ENCODE measurements at regions not wholly inside any gene's neighbourhood (a gene's known extent, or its start where the extent isn't known, plus 50 kb on each side); places are given as distances from the start of the nearest gene placed in this dataset.

DNA sequence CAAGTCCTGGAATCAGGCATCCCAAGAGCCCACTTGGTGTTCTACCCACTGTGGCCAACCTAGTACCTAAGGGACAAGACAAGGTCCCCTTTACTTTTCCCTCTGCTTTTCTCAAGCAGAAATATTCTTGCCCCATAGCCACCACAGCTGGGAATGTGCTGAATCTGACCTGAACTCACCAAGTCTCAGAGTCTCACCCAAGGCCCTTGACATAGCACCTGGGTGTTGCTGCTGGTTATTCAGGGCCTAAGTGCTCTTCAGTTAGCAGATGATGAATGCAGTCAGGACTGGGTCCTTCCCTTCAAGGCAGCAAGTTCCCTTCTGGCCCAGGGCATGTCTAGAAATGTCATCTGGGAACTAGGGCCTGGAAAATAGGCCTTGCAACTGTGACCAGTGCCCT, 201.8 kb upstream of the SERP2 start:
- H3K27ac ChIP-seq (ENCODE audit: low read depth), result no peak overlapping the region
- no peaks in the 10 kb centered on the region for H3K79me2 ChIP-seq (replicated peaks; ENCODE audit: insufficient read depth)
- no peaks in the 10 kb centered on the region for H3K27me3 ChIP-seq (ENCODE audit: insufficient read depth)
- no peak overlapping the region for H2AFZ ChIP-seq
- no peaks in the 10 kb centered on the region for H3F3A ChIP-seq (replicated peaks; ENCODE audit: low read depth)
- no peaks in the 10 kb centered on the region for H3K9me3 Mint-ChIP-seq
- no peaks in the 10 kb centered on the region for H3K9me2 ChIP-seq (ENCODE audit: insufficient read depth)
- DNase-seq (ENCODE audit: low spot score) (no peak), ATAC-seq (no peak)
- H3K36me3 Mint-ChIP-seq (ENCODE audit: low read depth), result no peaks in the 10 kb centered on the region; the same call in 2 of the 3 replicates
- H4K20me1 ChIP-seq (replicated peaks; ENCODE audit: insufficient read depth), result no peaks in the 10 kb centered on the region
- H3K27me3 Mint-ChIP-seq (ENCODE audit: insufficient read depth, low read depth, poor library complexity), result peaks cover 2% of the 10 kb centered on the region
- TF ChIP-seq EZH2 (IDR thresholded peaks at IDR 0.05; ENCODE audit: low read depth, unreplicated experiment) (no peak), NANOG (IDR thresholded peaks at IDR 0.05; ENCODE audit: borderline replicate concordance) (no peak), STAT1 (IDR thresholded peaks at IDR 0.05; ENCODE audit: unreplicated experiment) (no peak), ZNF331 (CRISPR knock-in tag; IDR thresholded peaks at IDR 0.05; ENCODE audit: low read depth) (no peak), ETS1 (IDR thresholded peaks at IDR 0.05) (no peak), CREB1 (CRISPR knock-in tag; IDR thresholded peaks at IDR 0.05; ENCODE audit: low read depth) (no peak), REST (IDR thresholded peaks at IDR 0.05; ENCODE audit: unreplicated experiment) (no peak), CTCF (conservative IDR thresholded peaks at IDR 0.05; ENCODE audit: low read depth in 2 of 2) (no peak), EZH2phosphoT487 (IDR thresholded peaks at IDR 0.05; ENCODE audit: unreplicated experiment) (no peak)
- TF ChIP-seq, protein P1, sequence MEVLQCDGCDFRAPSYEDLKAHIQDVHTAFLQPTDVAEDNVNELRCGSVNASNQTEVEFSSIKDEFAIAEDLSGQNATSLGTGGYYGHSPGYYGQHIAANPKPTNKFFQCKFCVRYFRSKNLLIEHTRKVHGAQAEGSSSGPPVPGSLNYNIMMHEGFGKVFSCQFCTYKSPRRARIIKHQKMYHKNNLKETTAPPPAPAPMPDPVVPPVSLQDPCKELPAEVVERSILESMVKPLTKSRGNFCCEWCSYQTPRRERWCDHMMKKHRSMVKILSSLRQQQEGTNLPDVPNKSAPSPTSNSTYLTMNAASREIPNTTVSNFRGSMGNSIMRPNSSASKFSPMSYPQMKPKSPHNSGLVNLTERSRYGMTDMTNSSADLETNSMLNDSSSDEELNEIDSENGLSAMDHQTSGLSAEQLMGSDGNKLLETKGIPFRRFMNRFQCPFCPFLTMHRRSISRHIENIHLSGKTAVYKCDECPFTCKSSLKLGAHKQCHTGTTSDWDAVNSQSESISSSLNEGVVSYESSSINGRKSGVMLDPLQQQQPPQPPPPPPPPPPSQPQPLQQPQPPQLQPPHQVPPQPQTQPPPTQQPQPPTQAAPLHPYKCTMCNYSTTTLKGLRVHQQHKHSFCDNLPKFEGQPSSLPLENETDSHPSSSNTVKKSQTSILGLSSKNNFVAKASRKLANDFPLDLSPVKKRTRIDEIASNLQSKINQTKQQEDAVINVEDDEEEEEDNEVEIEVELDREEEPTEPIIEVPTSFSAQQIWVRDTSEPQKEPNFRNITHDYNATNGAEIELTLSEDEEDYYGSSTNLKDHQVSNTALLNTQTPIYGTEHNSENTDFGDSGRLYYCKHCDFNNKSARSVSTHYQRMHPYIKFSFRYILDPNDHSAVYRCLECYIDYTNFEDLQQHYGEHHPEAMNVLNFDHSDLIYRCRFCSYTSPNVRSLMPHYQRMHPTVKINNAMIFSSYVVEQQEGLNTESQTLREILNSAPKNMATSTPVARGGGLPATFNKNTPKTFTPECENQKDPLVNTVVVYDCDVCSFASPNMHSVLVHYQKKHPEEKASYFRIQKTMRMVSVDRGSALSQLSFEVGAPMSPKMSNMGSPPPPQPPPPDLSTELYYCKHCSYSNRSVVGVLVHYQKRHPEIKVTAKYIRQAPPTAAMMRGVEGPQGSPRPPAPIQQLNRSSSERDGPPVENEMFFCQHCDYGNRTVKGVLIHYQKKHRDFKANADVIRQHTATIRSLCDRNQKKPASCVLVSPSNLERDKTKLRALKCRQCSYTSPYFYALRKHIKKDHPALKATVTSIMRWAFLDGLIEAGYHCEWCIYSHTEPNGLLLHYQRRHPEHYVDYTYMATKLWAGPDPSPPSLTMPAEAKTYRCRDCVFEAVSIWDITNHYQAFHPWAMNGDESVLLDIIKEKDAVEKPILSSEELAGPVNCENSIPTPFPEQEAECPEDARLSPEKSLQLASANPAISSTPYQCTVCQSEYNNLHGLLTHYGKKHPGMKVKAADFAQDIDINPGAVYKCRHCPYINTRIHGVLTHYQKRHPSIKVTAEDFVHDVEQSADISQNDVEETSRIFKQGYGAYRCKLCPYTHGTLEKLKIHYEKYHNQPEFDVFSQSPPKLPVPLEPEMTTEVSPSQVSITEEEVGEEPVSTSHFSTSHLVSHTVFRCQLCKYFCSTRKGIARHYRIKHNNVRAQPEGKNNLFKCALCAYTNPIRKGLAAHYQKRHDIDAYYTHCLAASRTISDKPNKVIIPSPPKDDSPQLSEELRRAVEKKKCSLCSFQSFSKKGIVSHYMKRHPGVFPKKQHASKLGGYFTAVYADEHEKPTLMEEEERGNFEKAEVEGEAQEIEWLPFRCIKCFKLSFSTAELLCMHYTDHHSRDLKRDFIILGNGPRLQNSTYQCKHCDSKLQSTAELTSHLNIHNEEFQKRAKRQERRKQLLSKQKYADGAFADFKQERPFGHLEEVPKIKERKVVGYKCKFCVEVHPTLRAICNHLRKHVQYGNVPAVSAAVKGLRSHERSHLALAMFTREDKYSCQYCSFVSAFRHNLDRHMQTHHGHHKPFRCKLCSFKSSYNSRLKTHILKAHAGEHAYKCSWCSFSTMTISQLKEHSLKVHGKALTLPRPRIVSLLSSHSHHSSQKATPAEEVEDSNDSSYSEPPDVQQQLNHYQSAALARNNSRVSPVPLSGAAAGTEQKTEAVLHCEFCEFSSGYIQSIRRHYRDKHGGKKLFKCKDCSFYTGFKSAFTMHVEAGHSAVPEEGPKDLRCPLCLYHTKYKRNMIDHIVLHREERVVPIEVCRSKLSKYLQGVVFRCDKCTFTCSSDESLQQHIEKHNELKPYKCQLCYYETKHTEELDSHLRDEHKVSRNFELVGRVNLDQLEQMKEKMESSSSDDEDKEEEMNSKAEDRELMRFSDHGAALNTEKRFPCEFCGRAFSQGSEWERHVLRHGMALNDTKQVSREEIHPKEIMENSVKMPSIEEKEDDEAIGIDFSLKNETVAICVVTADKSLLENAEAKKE (CRISPR knock-in tag; IDR thresholded peaks at IDR 0.05), result no peak
- H3K4me3 ChIP-seq, result no peak overlapping the region
- no peak overlapping the region for H3K27ac Mint-ChIP-seq
- H3K4me1 Mint-ChIP-seq, result peaks cover 3% of the 10 kb centered on the region; the same call in 1 of the 3 replicates
- H3K4me3 Mint-ChIP-seq, result no peak overlapping the region
- no peaks in the 10 kb centered on the region for H3K4me1 ChIP-seq (ENCODE audit: insufficient read depth)
- H3K4me2 ChIP-seq, result no peak overlapping the region
- H3K36me3 ChIP-seq (ENCODE audit: insufficient read depth), result no peaks in the 10 kb centered on the region
